ENCODE measurements at regions not wholly inside any gene's neighbourhood (a gene's known extent, or its start where the extent isn't known, plus 50 kb on each side); places are given as distances from the start of the nearest gene placed in this dataset.

GRCh38 chr13:58239774-58240268, 608.3 kb downstream of the PCDH17 start:
- TF ChIP-seq, protein P1, sequence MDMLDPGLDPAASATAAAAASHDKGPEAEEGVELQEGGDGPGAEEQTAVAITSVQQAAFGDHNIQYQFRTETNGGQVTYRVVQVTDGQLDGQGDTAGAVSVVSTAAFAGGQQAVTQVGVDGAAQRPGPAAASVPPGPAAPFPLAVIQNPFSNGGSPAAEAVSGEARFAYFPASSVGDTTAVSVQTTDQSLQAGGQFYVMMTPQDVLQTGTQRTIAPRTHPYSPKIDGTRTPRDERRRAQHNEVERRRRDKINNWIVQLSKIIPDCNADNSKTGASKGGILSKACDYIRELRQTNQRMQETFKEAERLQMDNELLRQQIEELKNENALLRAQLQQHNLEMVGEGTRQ (IDR thresholded peaks at IDR 0.05; ENCODE audit: low read depth, low read length) = no peak
- TF ChIP-seq, protein P1 (CRISPR knock-in tag; IDR thresholded peaks at IDR 0.05; ENCODE audit: borderline replicate concordance) = no peak
- TF ChIP-seq ATF2 (CRISPR knock-in tag; IDR thresholded peaks at IDR 0.05) (no peak), AFF4 (CRISPR knock-in tag; IDR thresholded peaks at IDR 0.05) (no peak), JDP2 (CRISPR knock-in tag; IDR thresholded peaks at IDR 0.05; ENCODE audit: borderline replicate concordance) (no peak)
- TF ChIP-seq, protein P2, sequence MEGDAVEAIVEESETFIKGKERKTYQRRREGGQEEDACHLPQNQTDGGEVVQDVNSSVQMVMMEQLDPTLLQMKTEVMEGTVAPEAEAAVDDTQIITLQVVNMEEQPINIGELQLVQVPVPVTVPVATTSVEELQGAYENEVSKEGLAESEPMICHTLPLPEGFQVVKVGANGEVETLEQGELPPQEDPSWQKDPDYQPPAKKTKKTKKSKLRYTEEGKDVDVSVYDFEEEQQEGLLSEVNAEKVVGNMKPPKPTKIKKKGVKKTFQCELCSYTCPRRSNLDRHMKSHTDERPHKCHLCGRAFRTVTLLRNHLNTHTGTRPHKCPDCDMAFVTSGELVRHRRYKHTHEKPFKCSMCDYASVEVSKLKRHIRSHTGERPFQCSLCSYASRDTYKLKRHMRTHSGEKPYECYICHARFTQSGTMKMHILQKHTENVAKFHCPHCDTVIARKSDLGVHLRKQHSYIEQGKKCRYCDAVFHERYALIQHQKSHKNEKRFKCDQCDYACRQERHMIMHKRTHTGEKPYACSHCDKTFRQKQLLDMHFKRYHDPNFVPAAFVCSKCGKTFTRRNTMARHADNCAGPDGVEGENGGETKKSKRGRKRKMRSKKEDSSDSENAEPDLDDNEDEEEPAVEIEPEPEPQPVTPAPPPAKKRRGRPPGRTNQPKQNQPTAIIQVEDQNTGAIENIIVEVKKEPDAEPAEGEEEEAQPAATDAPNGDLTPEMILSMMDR (CRISPR knock-in tag; IDR thresholded peaks at IDR 0.05) = no peak

Measured in HepG2 (cell line).